HEK293T (cell line): ENCODE measurements at regions not wholly inside any gene's neighbourhood (a gene's known extent, or its start where the extent isn't known, plus 50 kb on each side); places are given as distances from the start of the nearest gene placed in this dataset.

Experiments
- BHLHE40 ChIP-seq: fragments of 450-650 bp; IDR thresholded peaks from 2 replicates; pipeline ENCODE4 v1.6.1; 2016; ENCODE audit warnings: mild to moderate bottlenecking, moderate library complexity, borderline replicate concordance
- ELF4 ChIP-seq: fragments of 450-650 bp; IDR thresholded peaks from 2 replicates; pipeline ENCODE4 v1.6.1; 2017; ENCODE audit warnings: antibody characterized with exemption
- NFRKB ChIP-seq: fragments of 450-650 bp; IDR thresholded peaks from 2 replicates; pipeline ENCODE4 v1.6.1; 2016; ENCODE audit warnings: mild to moderate bottlenecking, moderate library complexity
- SP1 ChIP-seq: fragments of 450-650 bp; IDR thresholded peaks from 2 replicates; pipeline ENCODE4 v1.6.1; 2017

GRCh38 chr6:148238713-148239112 lies 103.9 kb upstream of the SASH1 start:
- TF ChIP-seq BHLHE40 (no peak), NFRKB (no peak), SP1 (no peak), ELF4 (no peak)
